HL-60/S4 treated with phorbol 12-myristate 13-acetate at 8.2 ng/mL for 4 days and 3 days (cell line): ENCODE measurements at regions not wholly inside any gene's neighbourhood (a gene's known extent, or its start where the extent isn't known, plus 50 kb on each side); places are given as distances from the start of the nearest gene placed in this dataset.
"Not testable (repeated sequence)": the region's sequence is repeated elsewhere in the genome, so short reads cannot be mapped to it uniquely, and the experiment has no call there.

Experiments used
- in situ Hi-C: fragments of 300-500 bp; cut with MboI; formaldehyde crosslinking; loops from 2 replicates; pipeline ENCODE4 v1.15.0; 2022; ENCODE audit warnings: low sequenced_read_pairs

DNA sequence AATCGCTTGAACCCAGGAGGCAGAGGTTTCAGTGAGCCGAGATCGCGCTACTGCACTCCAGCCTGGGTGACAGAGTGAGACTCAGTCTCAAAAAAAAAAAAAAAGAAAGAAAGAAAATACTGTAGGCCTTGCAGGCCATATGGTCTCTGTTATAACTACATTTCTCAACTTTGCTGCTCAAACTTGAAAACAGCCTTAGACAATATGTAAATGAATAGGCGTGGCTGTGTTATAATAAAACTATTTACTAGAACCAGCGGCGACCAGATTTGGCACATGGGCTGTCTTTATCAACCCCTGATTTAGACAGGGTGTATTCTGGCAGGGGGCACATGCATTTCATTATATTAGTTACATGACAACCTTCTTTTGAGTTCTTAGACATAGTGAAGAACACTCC lies 130.0 kb downstream of the C9orf152 start:
- in situ Hi-C loops = no loop called here

DNA sequence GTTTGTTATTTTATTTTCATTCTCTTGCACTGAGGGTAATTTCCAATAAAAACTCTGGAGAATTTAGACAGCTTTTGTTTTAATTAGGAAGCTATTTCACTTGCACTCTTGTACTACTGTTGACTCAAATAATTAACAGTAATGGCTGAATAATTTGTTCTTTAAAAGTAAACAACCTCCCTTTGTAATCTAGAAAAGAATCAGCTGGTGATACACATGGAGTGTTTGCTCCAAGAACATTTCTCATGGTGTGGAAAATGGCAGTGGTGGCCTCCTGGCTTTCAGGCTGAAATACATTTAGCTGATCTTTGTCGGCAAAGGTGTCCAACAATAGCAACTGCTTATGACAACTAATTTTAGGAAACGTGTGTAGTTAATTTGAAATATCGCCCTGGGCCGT lies 129.4 kb downstream of the C9orf152 start:
- in situ Hi-C loops = no loop called here

- in situ Hi-C loops = no loop called here
Observed at GRCh38 chr9:110081395-110081794, 126.6 kb downstream of the C9orf152 start.

DNA sequence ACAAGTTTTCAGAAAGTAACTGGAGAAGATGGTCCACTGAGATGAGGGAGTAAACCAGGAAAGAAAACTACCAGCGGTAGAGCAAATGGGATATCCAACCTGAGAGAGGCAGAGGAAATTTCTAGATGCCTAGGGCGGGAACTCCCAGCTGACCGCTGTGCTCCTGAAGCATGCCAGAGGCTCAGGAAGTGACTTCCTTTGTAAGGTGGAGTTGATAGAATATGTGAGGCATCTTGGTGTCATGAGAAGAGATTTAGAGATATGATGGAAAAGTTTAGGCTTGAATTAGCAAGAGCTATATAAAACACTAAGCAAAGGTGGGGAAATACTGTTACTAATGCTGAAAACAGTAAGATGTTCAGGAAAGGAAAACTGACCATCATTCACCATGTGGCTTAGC lies 124.1 kb downstream of the C9orf152 start:
- in situ Hi-C loops = no loop called here

DNA sequence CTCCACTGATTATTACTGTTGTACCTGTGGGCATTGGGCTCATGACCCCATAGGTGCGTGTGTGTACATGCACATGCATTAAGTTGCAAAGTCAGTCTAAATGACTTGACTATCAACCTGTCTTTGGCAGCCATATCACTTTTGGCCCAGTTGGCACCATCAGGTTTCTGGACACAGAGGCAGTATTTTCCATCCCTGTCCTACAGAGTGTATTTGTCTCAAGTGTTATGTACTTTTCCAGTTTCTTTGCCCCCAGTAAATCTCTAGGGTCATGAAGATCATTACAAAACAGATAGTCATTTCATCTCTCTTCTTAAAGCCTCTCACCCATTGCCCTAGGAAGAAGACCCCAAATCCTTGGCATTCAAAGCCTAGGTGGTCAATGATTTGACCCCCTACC lies 121.4 kb downstream of the C9orf152 start:
- in situ Hi-C loops = no loop called here

DNA sequence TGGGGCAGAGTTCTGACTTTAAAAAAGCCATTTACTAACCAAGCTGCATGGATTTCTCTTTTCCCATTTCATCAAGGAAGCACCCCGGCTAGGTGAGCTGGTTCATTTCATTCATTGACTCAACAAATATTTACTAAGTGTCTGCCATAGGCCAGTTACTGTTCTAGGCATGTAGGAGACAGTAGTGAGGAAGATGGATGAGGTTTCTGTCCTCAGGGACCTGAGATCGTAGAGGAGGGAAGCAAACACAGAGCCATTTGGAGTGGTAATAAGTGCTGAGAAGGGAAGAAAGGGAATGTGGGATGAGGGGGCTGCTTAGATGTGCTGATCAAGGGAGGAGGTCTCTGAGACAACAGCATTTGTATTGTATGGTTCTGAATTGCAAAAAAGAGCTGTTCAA lies 120.4 kb downstream of the C9orf152 start:
- in situ Hi-C loops = no loop called here

GRCh38 chr9:110088099-110088498 lies 119.9 kb downstream of the C9orf152 start:
- in situ Hi-C loops = no loop called here

- in situ Hi-C loops = no loop called here
Observed at GRCh38 chr9:110089681-110090370, 118.1 kb downstream of the C9orf152 start.

DNA sequence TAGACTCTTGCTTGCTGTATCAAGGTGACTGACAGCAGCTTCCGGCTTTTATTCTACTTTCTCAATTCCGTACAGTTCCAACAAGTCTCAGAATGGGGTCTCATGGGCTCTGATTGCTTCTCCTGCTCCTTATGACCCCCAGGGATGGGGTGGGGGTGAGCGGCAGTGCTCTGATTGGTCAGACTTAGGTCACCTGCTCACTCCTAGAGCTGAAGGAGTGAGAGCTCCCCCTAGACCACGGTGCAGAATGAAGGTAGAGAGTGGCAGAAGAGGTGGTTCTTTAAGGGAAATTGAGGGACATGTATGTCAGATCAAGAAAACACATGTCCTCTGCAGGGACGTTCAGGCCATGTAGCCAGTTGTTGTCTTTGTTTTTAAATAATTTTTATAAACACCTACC lies 115.2 kb downstream of the C9orf152 start:
- in situ Hi-C loops = no loop called here

- in situ Hi-C loops = no loop called here
Observed at GRCh38 chr9:110093417-110093816, 114.5 kb downstream of the C9orf152 start.

- in situ Hi-C loops = no loop called here
Observed at GRCh38 chr9:110093871-110094270, 114.1 kb downstream of the C9orf152 start.

- in situ Hi-C loops = no loop called here
Observed at GRCh38 chr9:110095161-110095595, 112.8 kb downstream of the C9orf152 start.

DNA sequence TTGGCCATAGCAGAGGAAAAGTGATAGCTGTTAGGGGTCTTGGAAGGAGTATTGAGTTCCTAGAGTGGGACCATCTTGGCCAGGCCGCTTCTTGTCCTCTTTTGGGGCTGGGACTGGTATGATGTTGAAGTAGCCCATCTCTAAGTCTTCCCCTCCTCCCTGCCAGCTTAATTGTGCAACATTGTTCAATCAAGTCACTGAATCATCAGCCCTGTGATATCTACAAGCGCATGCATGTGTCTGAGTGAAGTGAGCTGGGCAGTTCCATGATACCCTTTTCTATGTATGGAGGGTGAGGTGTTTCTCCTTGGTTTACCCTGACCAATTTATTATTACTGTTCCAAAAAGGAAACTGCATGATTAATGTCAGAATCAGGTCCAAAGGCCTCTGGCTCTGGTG lies 112.2 kb downstream of the C9orf152 start:
- in situ Hi-C loops = no loop called here

- in situ Hi-C loops = not testable (repeated sequence)
Observed at GRCh38 chr9:110096674-110097073, 111.3 kb downstream of the C9orf152 start.

DNA sequence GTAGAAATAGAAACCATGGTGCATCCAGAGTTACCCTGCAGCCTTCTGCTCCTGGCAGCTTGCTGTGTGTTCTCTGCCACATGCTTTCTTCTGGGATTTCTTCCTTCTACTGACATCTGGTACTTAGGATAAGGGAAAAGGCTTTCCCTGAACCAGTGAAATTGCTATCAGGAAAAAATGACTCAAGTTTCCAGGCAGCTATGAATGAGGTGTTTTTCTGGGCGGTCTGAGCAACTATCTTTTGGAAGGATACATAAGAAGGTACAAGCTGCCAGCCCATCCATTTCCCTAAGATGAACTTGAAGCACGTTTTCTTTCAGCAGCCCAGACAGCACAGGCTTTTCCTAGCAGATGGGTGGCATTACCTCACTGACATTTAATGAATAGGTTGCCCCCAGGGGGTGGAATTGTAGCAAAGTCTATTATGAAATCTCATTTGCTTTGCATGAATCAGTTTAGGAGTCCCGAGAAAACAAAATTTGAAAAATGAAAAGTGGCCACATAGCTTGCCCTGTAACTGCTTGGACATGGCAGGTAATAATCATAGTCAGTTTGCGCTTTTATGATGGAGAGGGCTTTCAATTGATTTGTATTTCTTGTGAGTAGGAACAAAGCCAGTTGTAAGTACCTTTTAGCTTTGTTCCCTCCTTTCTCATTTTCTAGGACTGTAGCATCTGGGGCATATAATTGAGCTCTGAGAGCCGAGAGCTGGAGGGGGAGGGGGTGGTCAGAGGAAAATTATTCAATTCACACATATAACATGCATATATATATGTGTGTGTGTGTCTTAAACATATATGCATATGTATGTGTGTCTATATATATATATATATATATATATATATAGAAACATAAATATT lies 108.5 kb downstream of the C9orf152 start:
- in situ Hi-C loops = no loop called here

DNA sequence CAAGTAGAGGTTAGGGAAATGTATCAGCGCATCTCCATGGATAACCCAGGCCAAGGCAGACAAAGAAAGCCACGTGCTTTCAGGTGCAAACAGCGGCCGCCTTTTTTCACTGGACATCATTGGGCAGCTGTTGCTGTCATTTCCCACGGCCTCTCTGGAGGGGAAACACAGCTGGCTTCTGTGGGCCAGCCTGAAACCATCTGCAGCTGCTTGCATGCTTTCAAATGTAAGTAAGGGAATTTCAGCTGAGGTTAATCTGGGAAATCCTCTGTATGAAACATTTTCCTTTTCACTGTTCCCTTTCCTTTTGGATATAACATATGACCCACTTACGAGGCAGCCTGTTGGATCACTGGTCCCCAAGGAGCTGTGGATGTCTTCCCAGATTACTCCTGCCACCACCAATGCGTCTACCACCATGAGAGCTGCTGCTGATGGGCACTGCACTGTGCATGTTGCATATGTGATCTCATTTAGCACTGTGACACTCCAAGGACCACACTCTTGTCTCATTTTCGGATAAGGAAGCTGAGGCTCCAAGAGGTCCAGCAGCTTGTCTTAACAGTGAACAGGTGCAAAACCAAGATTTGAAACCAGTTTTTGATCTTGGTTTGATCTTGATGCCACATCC lies 106.3 kb downstream of the C9orf152 start:
- in situ Hi-C loops = no loop called here

GRCh38 chr9:110103257-110103656 lies 104.7 kb downstream of the C9orf152 start:
- in situ Hi-C loops = no loop called here

- in situ Hi-C loops = no loop called here
Observed at GRCh38 chr9:110104261-110104809, 103.6 kb downstream of the C9orf152 start.

DNA sequence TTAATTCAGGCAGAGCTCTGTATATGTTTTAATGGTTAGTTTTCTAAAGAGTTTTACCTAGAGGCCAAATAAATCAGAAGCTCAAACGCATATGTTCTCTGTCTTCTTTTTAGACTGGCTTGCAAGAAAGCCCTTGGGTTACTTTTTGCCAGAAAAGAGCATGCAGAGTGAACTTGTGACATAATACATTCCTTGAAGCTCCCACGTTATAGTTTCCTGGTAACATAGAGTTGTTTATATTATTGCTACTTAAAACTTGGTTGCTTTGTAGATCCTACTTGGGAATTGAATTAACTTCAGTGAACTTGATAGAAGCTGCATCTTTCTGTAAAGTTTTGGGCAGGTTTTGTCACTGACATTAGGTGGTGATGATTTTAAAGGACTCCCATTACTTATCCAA lies 102.9 kb downstream of the C9orf152 start:
- in situ Hi-C loops = no loop called here

DNA sequence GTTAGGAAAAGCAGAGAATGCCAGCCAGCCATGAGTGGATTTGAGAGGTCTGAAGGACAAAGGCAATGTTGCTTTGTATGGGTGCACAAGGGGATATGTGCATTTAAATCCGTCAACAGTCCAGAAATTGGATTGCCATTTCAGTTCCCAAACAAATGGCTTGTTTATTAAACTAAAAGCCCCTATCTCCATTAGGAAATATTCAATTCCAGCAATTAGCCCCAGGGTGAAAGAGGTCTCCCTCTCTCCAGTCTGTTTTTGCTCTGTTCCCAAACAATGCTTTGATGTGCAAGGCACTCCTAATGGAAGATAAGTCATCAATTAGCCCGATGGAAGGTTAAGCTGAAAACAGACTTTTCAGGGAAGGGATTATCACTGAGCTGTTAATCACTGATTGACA lies 101.3 kb downstream of the C9orf152 start:
- in situ Hi-C loops = no loop called here

- in situ Hi-C loops = no loop called here
Observed at GRCh38 chr9:110109333-110110092, 98.4 kb downstream of the C9orf152 start.
